Epithelial cell of esophagus (primary cell): ENCODE measurements at regions not wholly inside any gene's neighbourhood (a gene's known extent, or its start where the extent isn't known, plus 50 kb on each side); places are given as distances from the start of the nearest gene placed in this dataset.

Experiments
- DNase-seq: peaks from one replicate; pipeline ENCODE4 v3.0.0; 2010; ENCODE audit warnings: low read depth
- H3K4me3 ChIP-seq: 2 replicates; pipeline ENCODE4 v1.5.1; 2011; ENCODE audit warnings: mild to moderate bottlenecking, low read length, control low read depth
- CTCF ChIP-seq: IDR thresholded peaks from 2 replicates; pipeline ENCODE4 v1.5.1; 2011; ENCODE audit warnings: low read depth, mild to moderate bottlenecking, low read length, control low read depth, inconsistent platforms; ENCODE audit not compliant: insufficient read depth; ENCODE audit errors: missing control alignments

DNA sequence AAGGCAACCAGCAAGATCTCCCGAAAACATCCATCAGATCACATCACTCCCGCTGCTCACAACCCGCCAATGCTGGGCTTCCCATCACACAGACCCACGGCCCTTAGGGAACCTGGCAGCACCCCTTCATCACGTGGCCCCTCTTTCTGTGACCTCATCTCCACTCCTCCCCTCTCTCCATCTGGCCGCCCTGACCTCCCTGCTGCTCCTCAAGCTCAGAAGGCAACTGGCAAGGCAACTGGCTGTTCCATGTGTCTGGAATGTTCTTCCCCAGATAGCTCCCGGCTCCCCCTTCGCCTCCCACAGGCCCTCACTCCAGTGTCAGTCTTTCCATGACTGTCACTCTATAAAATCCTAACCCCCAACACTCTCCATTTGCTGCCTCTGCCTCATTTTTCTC lies 113.0 kb upstream of the ERG start:
- no peak for DNase-seq
- TF ChIP-seq CTCF, result no peak
- no peak overlapping the region for H3K4me3 ChIP-seq

- H3K4me3 ChIP-seq, result no peak overlapping the region
- no peak for TF ChIP-seq CTCF
- no peak for DNase-seq
Observed at GRCh38 chr21:38613686-38614085, 115.4 kb upstream of the ERG start.

GRCh38 chr21:38614558-38614957 lies 116.3 kb upstream of the ERG start:
- no peak for DNase-seq
- no peak overlapping the region for H3K4me3 ChIP-seq
- TF ChIP-seq CTCF, result no peak

DNA sequence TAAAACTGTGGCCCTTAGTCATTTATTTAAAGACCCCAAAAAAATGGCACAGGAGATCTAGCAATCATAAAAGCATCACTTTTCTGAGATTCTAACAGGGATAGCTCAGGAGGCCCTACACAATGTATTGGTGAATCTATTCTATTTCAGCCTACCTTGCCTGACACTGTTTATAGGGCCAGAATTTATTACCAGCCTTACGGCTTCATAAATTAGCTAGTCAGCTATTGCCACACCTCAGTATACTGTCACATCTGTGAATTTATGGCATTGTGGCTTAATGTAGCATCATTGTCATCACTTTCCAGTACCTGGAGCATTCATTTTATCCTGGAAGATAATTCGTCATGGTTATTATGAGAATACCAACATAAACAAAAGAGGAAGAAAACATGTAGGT lies 121.2 kb upstream of the ERG start:
- no peak for DNase-seq
- TF ChIP-seq CTCF, result no peak
- H3K4me3 ChIP-seq, result no peak overlapping the region

- TF ChIP-seq CTCF, result no peak
- no peak overlapping the region for H3K4me3 ChIP-seq
- DNase-seq, result peak; percentile 81
Observed at GRCh38 chr21:38619992-38620479, 121.8 kb upstream of the ERG start.

DNA sequence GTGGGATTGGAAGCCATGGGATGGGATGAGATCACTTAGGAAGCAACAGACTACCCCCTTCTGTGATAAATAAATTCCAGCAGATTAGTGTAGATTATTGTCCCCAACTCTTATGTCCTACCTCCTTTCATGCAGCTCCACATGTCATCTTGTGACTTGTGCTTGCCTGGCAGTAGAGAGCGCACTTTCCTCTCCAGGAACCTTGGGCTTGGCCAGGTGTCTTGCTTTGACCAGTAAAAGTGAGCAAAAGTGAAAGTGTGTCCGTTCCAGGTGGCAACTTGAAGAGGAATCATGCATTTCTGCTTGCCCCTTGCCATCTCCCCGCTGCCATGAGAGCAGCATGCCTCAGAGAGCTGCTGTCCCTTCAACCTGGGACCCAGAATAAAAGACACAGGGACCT lies 122.9 kb upstream of the ERG start:
- no peak for TF ChIP-seq CTCF
- no peak overlapping the region for H3K4me3 ChIP-seq
- DNase-seq, result no peak

- no peak overlapping the region for H3K4me3 ChIP-seq
- TF ChIP-seq CTCF, result no peak
- no peak for DNase-seq
Observed at GRCh38 chr21:38622081-38622826, 124.0 kb upstream of the ERG start.
